IMR-90 (cell line): ENCODE measurements at regions not wholly inside any gene's neighbourhood (a gene's known extent, or its start where the extent isn't known, plus 50 kb on each side); places are given as distances from the start of the nearest gene placed in this dataset.

Source experiments
- ATAC-seq: fragments of 200-7000 bp; cut with Tn5 transposase; 2 replicates; pipeline ENCODE4 v1.9.1; 2020; ENCODE audit warnings: low read depth, mild to moderate bottlenecking, moderate library complexity
- BruUV-seq: library from RNA; stranded (reverse); fragments of 400-500 nt; replicated peaks from 2 replicates; lab custom pipeline; 2021; lab: Mats Ljungman, UMichigan
- CTCF ChIA-PET: fragments of 300-600 bp; formaldehyde crosslinking; extraction: SDS; loops from one replicate; lab custom pipeline; 2021; ENCODE audit warnings: antibody characterized with exemption; lab: Yijun Ruan, JAX
- POLR2A ChIA-PET: fragments of 300-600 bp; sonication (Branson Sonifier 250); formaldehyde crosslinking; loops from one replicate; lab custom pipeline; 2022; ENCODE audit warnings: antibody characterized with exemption; ENCODE audit not compliant: unreplicated experiment; lab: Charles Lee
- DNase-seq: peaks from one replicate; pipeline ENCODE4 v3.0.0; 2013
- H2AFZ ChIP-seq: replicated peaks from 2 replicates; pipeline ENCODE3; 2013; ENCODE audit warnings: low read length, mild to moderate bottlenecking; ENCODE audit not compliant: poor library complexity
- H2AK5ac ChIP-seq: 2 replicates; pipeline ENCODE4 v1.6.1; 2013; ENCODE audit warnings: low read depth, low read length, inconsistent platforms
- H2AK9ac ChIP-seq: replicated peaks from 2 replicates; pipeline ENCODE3; 2013; ENCODE audit warnings: mild to moderate bottlenecking, low read depth, low read length, moderate library complexity; ENCODE audit not compliant: poor library complexity
- H2BK120ac ChIP-seq: 2 replicates; pipeline ENCODE4 v1.6.1; 2013; ENCODE audit warnings: low read depth, low read length, inconsistent platforms
- H2BK15ac ChIP-seq: 3 replicates; pipeline ENCODE4 v1.6.1; 2013; ENCODE audit warnings: low read depth, low read length, inconsistent platforms
- H2BK20ac ChIP-seq: 2 replicates; pipeline ENCODE4 v1.6.1; 2013; ENCODE audit warnings: low read depth, mild to moderate bottlenecking, inconsistent platforms, low read length, moderate library complexity
- H2BK5ac ChIP-seq: 2 replicates; pipeline ENCODE4 v1.6.1; 2013; ENCODE audit warnings: mild to moderate bottlenecking, low read depth, low read length, inconsistent platforms; ENCODE audit not compliant: poor library complexity, severe bottlenecking
- H3K14ac ChIP-seq: replicated peaks from 2 replicates; pipeline ENCODE4 v1.6.1; 2013; ENCODE audit warnings: low read depth, low read length, inconsistent platforms
- H3K18ac ChIP-seq: 2 replicates; pipeline ENCODE4 v1.6.1; 2013; ENCODE audit warnings: low read depth, low read length, control low read depth
- H3K23ac ChIP-seq: 2 replicates; pipeline ENCODE4 v1.6.1; 2013; ENCODE audit warnings: low read depth, low read length, inconsistent platforms
- H3K27ac ChIP-seq: 2 replicates; pipeline ENCODE4 v1.5.1; 2013; ENCODE audit warnings: mild to moderate bottlenecking, control low read depth, low read length; ENCODE audit not compliant: insufficient read depth
- H3K27me3 ChIP-seq: 2 replicates; pipeline ENCODE4 v1.6.1; 2013; ENCODE audit warnings: low read length; ENCODE audit not compliant: control insufficient read depth, insufficient read depth
- H3K36me3 ChIP-seq: 2 replicates; pipeline ENCODE4 v1.6.1; 2013; ENCODE audit warnings: low read length, mixed read lengths; ENCODE audit not compliant: control insufficient read depth, insufficient read depth
- H3K4ac ChIP-seq: 2 replicates; pipeline ENCODE4 v1.6.1; 2013; ENCODE audit warnings: low read depth, low read length, inconsistent platforms
- H3K4me1 ChIP-seq: 2 replicates; pipeline ENCODE4 v1.6.1; 2013; ENCODE audit warnings: low read length, mixed read lengths; ENCODE audit not compliant: control insufficient read depth, insufficient read depth
- H3K4me2 ChIP-seq: 2 replicates; pipeline ENCODE4 v1.6.1; 2013; ENCODE audit warnings: low read depth, mild to moderate bottlenecking, control low read depth, low read length, moderate library complexity
- H3K4me3 ChIP-seq: 2 replicates; pipeline ENCODE4 v1.5.1; 2013; ENCODE audit warnings: low read depth, mild to moderate bottlenecking, control low read depth, low read length, moderate library complexity; ENCODE audit not compliant: insufficient read depth
- H3K56ac ChIP-seq: 2 replicates; pipeline ENCODE4 v1.6.1; 2013; ENCODE audit warnings: low read length, inconsistent platforms; ENCODE audit not compliant: insufficient read depth; ENCODE audit errors: extremely low read depth
- H3K79me1 ChIP-seq, 2 experiments: 2 replicates each; pipeline ENCODE4 v1.6.1; 2013; ENCODE audit warnings: low read length in 2 of 2, inconsistent platforms in 1 of 2, low read depth in 1 of 2
- H3K9ac ChIP-seq: 2 replicates; pipeline ENCODE4 v1.6.1; 2013; ENCODE audit warnings: low read depth, low read length, control low read depth
- H3K9me1 ChIP-seq: 2 replicates; pipeline ENCODE4 v1.6.1; 2013; ENCODE audit warnings: low read length, inconsistent platforms; ENCODE audit not compliant: insufficient read depth
- H3K9me3 ChIP-seq: 2 replicates; pipeline ENCODE4 v1.6.1; 2013; ENCODE audit warnings: low read length; ENCODE audit not compliant: control insufficient read depth, insufficient read depth
- H4K20me1 ChIP-seq: 2 replicates; pipeline ENCODE4 v1.6.1; 2013; ENCODE audit warnings: low read length, inconsistent platforms; ENCODE audit not compliant: insufficient read depth
- H4K5ac ChIP-seq: 2 replicates; pipeline ENCODE4 v1.6.1; 2013; ENCODE audit warnings: mild to moderate bottlenecking, low read depth, low read length, control low read depth
- H4K8ac ChIP-seq, 2 experiments: 2 replicates each; pipeline ENCODE4 v1.6.1; 2013; ENCODE audit warnings: low read depth in 2 of 2, low read length in 2 of 2, control low read depth in 1 of 2, inconsistent platforms in 1 of 2
- H4K91ac ChIP-seq: 2 replicates; pipeline ENCODE4 v1.6.1; 2013; ENCODE audit warnings: low read depth, low read length, inconsistent platforms; ENCODE audit not compliant: insufficient read depth
- dilution Hi-C: fragments of 300-500 bp; cut with HindIII; formaldehyde crosslinking; loops from one replicate; pipeline ENCODE4 v1.14.3; 2018; ENCODE audit warnings: low sequenced_read_pairs; ENCODE audit not compliant: unreplicated experiment
- in situ Hi-C: fragments of 300-500 bp; cut with MboI; formaldehyde crosslinking; loops from 3 replicates; pipeline ENCODE4 v1.14.3; 2019; ENCODE audit warnings: low sequenced_read_pairs, inconsistent platforms, mixed read lengths
- intact Hi-C: fragments of 100-400 bp; cut with micrococcal nuclease; formaldehyde crosslinking; loops from 2 replicates; pipeline ENCODE4 v1.10.0; 2022
- TF ChIP-seq, protein P1 (sequence below): conservative IDR thresholded peaks from 2 replicates; pipeline ENCODE4 v1.5.1; 2012; ENCODE audit warnings: mild to moderate bottlenecking, low read depth, low read length, improper control_type of control experiment

DNA sequence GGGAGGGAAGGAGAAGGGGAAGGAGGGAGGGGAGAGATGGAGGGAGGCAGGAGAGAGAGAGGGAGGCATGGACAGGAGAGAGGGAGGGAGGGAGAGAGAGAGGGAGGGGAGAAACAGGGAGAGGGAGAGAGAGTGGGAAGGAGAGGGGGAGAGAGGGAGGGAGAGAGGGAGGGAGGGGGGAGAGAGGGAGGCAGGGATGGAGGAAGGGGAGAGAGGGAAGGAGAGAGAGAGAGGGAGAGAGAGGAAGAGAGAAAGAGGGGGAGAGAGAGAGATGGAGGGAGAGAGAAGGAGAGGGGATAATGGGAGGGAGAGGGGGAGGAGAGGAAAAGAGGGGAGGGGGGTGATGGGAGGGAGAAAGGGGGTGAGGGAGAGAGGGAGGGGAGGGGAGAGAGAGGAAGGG is 86.8 kb upstream of the VSTM2B start:
- no peak for ATAC-seq
- Histone ChIP-seq H3K14ac (no peak overlapping the region), H3K9me3 (peaks cover 21% of the 10 kb centered on the region), H3K4ac (no peak overlapping the region), H3K56ac (no peak overlapping the region), H2BK20ac (no peak overlapping the region), H2AK9ac (no peak overlapping the region), H2BK15ac (no peak overlapping the region), H3K4me2 (no peak overlapping the region), H4K8ac (no peak overlapping the region), H2BK5ac (no peak overlapping the region), H3K79me1 (no peaks in the 10 kb centered on the region), H2AK5ac (no peak overlapping the region), H4K91ac (no peak overlapping the region), H4K20me1 (no peaks in the 10 kb centered on the region), H3K4me1 (no peaks in the 10 kb centered on the region), H2BK120ac (no peak overlapping the region), H4K5ac (no peak overlapping the region), H3K36me3 (no peaks in the 10 kb centered on the region), H3K9me1 (no peaks in the 10 kb centered on the region), H3K9ac (no peak overlapping the region), H3K27me3 (no peaks in the 10 kb centered on the region), H2AFZ (no peak overlapping the region), H3K4me3 (no peak overlapping the region), H3K23ac (no peak overlapping the region), H3K18ac (no peak overlapping the region), H3K27ac (no peak overlapping the region)
- dilution Hi-C loops (no loop called here), intact Hi-C loops (no loop called here), in situ Hi-C loops (no loop called here)
- ChIA-PET POLR2A (no interaction called here), CTCF (no interaction called here)
- DNase-seq: no peak
- TF ChIP-seq, protein P1, sequence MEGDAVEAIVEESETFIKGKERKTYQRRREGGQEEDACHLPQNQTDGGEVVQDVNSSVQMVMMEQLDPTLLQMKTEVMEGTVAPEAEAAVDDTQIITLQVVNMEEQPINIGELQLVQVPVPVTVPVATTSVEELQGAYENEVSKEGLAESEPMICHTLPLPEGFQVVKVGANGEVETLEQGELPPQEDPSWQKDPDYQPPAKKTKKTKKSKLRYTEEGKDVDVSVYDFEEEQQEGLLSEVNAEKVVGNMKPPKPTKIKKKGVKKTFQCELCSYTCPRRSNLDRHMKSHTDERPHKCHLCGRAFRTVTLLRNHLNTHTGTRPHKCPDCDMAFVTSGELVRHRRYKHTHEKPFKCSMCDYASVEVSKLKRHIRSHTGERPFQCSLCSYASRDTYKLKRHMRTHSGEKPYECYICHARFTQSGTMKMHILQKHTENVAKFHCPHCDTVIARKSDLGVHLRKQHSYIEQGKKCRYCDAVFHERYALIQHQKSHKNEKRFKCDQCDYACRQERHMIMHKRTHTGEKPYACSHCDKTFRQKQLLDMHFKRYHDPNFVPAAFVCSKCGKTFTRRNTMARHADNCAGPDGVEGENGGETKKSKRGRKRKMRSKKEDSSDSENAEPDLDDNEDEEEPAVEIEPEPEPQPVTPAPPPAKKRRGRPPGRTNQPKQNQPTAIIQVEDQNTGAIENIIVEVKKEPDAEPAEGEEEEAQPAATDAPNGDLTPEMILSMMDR: no peak
- BruUV-seq: no TSS peak
